Activated T-cell treated with anti-CD3 and anti-CD28 coated beads, Interleukin-2, amount 50 U/mL, for 72 hours (primary cell): ENCODE measurements at regions not wholly inside any gene's neighbourhood (a gene's known extent, or its start where the extent isn't known, plus 50 kb on each side); places are given as distances from the start of the nearest gene placed in this dataset.
"Not testable (repeated sequence)": the region's sequence is repeated elsewhere in the genome, so short reads cannot be mapped to it uniquely, and the experiment has no call there.

Experiments
- ATAC-seq, 2 donors: fragments of 150-1000 bp; cut with Tn5 transposase; replicated peaks in 1 of 2; 2 replicates each; pipeline ENCODE4 v1.10.0; 2021; ENCODE audit warnings: moderate library complexity in 2 of 2, mild to moderate bottlenecking in 1 of 2
- DNase-seq, 2 donors: peaks; one replicate each; pipeline ENCODE4 v3.0.0; 2021 to 2022; ENCODE audit warnings: mixed read lengths in 1 of 2
- H3K27ac Mint-ChIP-seq: one replicate; pipeline ENCODE4 v1.8.0; 2022; ENCODE audit warnings: mild to moderate bottlenecking, moderate library complexity, mixed read lengths
- H3K27me3 Mint-ChIP-seq: one replicate; pipeline ENCODE4 v1.8.0; 2022; ENCODE audit warnings: low read depth, mixed read lengths
- H3K36me3 Mint-ChIP-seq, 2 donors: one replicate each; pipeline ENCODE4 v1.8.0; 2022; ENCODE audit warnings: mixed read lengths in 2 of 2, mild to moderate bottlenecking in 1 of 2; ENCODE audit not compliant: insufficient read depth in 2 of 2
- H3K4me1 Mint-ChIP-seq: one replicate; pipeline ENCODE4 v1.8.0; 2022; ENCODE audit warnings: low read depth, mixed read lengths
- H3K4me3 Mint-ChIP-seq, 2 donors: one replicate each; pipeline ENCODE4 v1.8.0; 2022; ENCODE audit warnings: mild to moderate bottlenecking in 2 of 2, mixed read lengths in 2 of 2, moderate library complexity in 2 of 2
- H3K9me3 Mint-ChIP-seq, 2 donors: one replicate each; pipeline ENCODE4 v1.8.0; 2022; ENCODE audit warnings: mixed read lengths in 2 of 2

GRCh38 chr4:138400543-138400942 lies 158.4 kb upstream of the SLC7A11 start:
- ATAC-seq: no peak

GRCh38 chr4:138400066-138400465 lies 157.9 kb upstream of the SLC7A11 start:
- no peak for ATAC-seq
- DNase-seq: no peak
- Mint-ChIP-seq H3K4me1 (no peaks in the 10 kb centered on the region), H3K36me3 (no peaks in the 10 kb centered on the region), H3K4me3 (no peak overlapping the region), H3K27ac (no peak overlapping the region), H3K9me3 (peaks cover 0 to 3% of the 10 kb centered on the region in 2 donors), H3K27me3 (no peaks in the 10 kb centered on the region)

More at GRCh38 chr4:138400543-138400942, 158.4 kb upstream of the SLC7A11 start:
- Mint-ChIP-seq H3K27me3 (no peaks in the 10 kb centered on the region), H3K27ac (no peak overlapping the region), H3K9me3 (peaks cover 0 to 2% of the 10 kb centered on the region in 2 donors), H3K36me3 (no peaks in the 10 kb centered on the region), H3K4me1 (no peaks in the 10 kb centered on the region), H3K4me3 (no peak overlapping the region)
- no peak for DNase-seq

- no peak for DNase-seq
- no peak for ATAC-seq
- Mint-ChIP-seq H3K27ac (no peak overlapping the region), H3K9me3 (peaks cover 0 to 3% of the 10 kb centered on the region in 2 donors), H3K36me3 (no peaks in the 10 kb centered on the region), H3K27me3 (no peaks in the 10 kb centered on the region), H3K4me1 (no peaks in the 10 kb centered on the region), H3K4me3 (no peak overlapping the region)
These were observed 156.9 kb upstream of the SLC7A11 start for GRCh38 chr4:138399081-138399480.

GRCh38 chr4:138398322-138398721 lies 156.2 kb upstream of the SLC7A11 start:
- DNase-seq: no peak
- no peaks in the 10 kb centered on the region for H3K36me3 Mint-ChIP-seq
- H3K27ac Mint-ChIP-seq: no peak overlapping the region
- H3K27me3 Mint-ChIP-seq: no peaks in the 10 kb centered on the region
- ATAC-seq: no peak
- no peaks in the 10 kb centered on the region for H3K4me1 Mint-ChIP-seq
- H3K4me3 Mint-ChIP-seq: no peak overlapping the region
- peaks cover 0 to 3% of the 10 kb centered on the region in 2 donors for H3K9me3 Mint-ChIP-seq

GRCh38 chr4:138393886-138394610 lies 151.9 kb upstream of the SLC7A11 start:
- DNase-seq (no peak), ATAC-seq (no peak)
- Mint-ChIP-seq H3K27ac (no peak overlapping the region), H3K36me3 (no peaks in the 10 kb centered on the region), H3K4me3 (no peak overlapping the region), H3K9me3 (peaks cover 3 to 6% of the 10 kb centered on the region in 2 donors), H3K27me3 (no peaks in the 10 kb centered on the region), H3K4me1 (no peaks in the 10 kb centered on the region)

- Mint-ChIP-seq H3K27me3 (no peaks in the 10 kb centered on the region), H3K9me3 (peaks cover 3 to 6% of the 10 kb centered on the region in 2 donors), H3K27ac (no peak overlapping the region), H3K36me3 (no peaks in the 10 kb centered on the region), H3K4me1 (no peaks in the 10 kb centered on the region), H3K4me3 (no peak overlapping the region)
- no peak for ATAC-seq
- DNase-seq: no peak
These were observed 150.7 kb upstream of the SLC7A11 start for GRCh38 chr4:138392751-138393308.

- no peak for ATAC-seq
- no peak overlapping the region for H3K27ac Mint-ChIP-seq
- H3K4me1 Mint-ChIP-seq: no peaks in the 10 kb centered on the region
- no peak overlapping the region for H3K4me3 Mint-ChIP-seq
- H3K27me3 Mint-ChIP-seq: no peaks in the 10 kb centered on the region
- peaks cover 3% of the 10 kb centered on the region in 2 donors for H3K9me3 Mint-ChIP-seq
- no peak for DNase-seq
- no peaks in the 10 kb centered on the region for H3K36me3 Mint-ChIP-seq
These were observed 148.0 kb upstream of the SLC7A11 start for GRCh38 chr4:138389976-138390685.

GRCh38 chr4:138374947-138375346 lies 132.8 kb upstream of the SLC7A11 start:
- no peak for DNase-seq
- H3K36me3 Mint-ChIP-seq: no peaks in the 10 kb centered on the region
- no peak overlapping the region for H3K27ac Mint-ChIP-seq
- H3K27me3 Mint-ChIP-seq: no peaks in the 10 kb centered on the region
- no peaks in the 10 kb centered on the region for H3K4me1 Mint-ChIP-seq
- H3K9me3 Mint-ChIP-seq: peaks cover 2 to 6% of the 10 kb centered on the region in 2 donors
- ATAC-seq: no peak
- H3K4me3 Mint-ChIP-seq: no peak overlapping the region

- Mint-ChIP-seq H3K4me1 (no peaks in the 10 kb centered on the region), H3K4me3 (no peak overlapping the region), H3K9me3 (peaks cover 1 to 2% of the 10 kb centered on the region in 2 donors), H3K27me3 (no peaks in the 10 kb centered on the region), H3K27ac (no peak overlapping the region), H3K36me3 (no peaks in the 10 kb centered on the region)
- no peak for DNase-seq
- no peak for ATAC-seq
These were observed 125.8 kb upstream of the SLC7A11 start for GRCh38 chr4:138367942-138368341.

GRCh38 chr4:138352446-138352845 lies 110.3 kb upstream of the SLC7A11 start:
- H3K27ac Mint-ChIP-seq, H3K9me3 Mint-ChIP-seq, H3K4me1 Mint-ChIP-seq, H3K36me3 Mint-ChIP-seq, H3K27me3 Mint-ChIP-seq, ATAC-seq, H3K4me3 Mint-ChIP-seq, DNase-seq: not testable (repeated sequence)

GRCh38 chr4:138348055-138348454 lies 105.9 kb upstream of the SLC7A11 start:
- Mint-ChIP-seq H3K4me3 (no peak overlapping the region), H3K9me3 (peaks cover 2 to 3% of the 10 kb centered on the region in 2 donors), H3K27me3 (no peaks in the 10 kb centered on the region), H3K27ac (no peak overlapping the region), H3K36me3 (peaks cover 0 to 2% of the 10 kb centered on the region in 2 donors), H3K4me1 (peaks cover 7% of the 10 kb centered on the region)
- DNase-seq (no peak), ATAC-seq (no peak)

- Mint-ChIP-seq H3K9me3 (peaks cover 2% of the 10 kb centered on the region in 2 donors), H3K27me3 (no peaks in the 10 kb centered on the region), H3K4me1 (peaks cover 7% of the 10 kb centered on the region), H3K27ac (no peak overlapping the region), H3K4me3 (no peak overlapping the region), H3K36me3 (peaks cover 0 to 2% of the 10 kb centered on the region in 2 donors)
- ATAC-seq (no peak), DNase-seq (no peak)
These were observed 105.4 kb upstream of the SLC7A11 start for GRCh38 chr4:138347561-138347960.

GRCh38 chr4:138344851-138345250 lies 102.7 kb upstream of the SLC7A11 start:
- no peak for DNase-seq
- Mint-ChIP-seq H3K27me3 (no peaks in the 10 kb centered on the region), H3K4me1 (peaks cover 15% of the 10 kb centered on the region), H3K9me3 (no peaks in the 10 kb centered on the region), H3K4me3 (no peak overlapping the region), H3K27ac (no peak overlapping the region), H3K36me3 (no peaks in the 10 kb centered on the region)
- no peak for ATAC-seq
